Psoas muscle (tissue), 7 donors: ENCODE measurements at regions not wholly inside any gene's neighbourhood (a gene's known extent, or its start where the extent isn't known, plus 50 kb on each side); places are given as distances from the start of the nearest gene placed in this dataset.
"Not testable (repeated sequence)": the region's sequence is repeated elsewhere in the genome, so short reads cannot be mapped to it uniquely, and the experiment has no call there.

Source experiments
- ATAC-seq, 4 donors: fragments of 200-7000 bp; cut with Tn5 transposase; one replicate each; pipeline ENCODE4 v1.9.1; 2020; ENCODE audit warnings: moderate library complexity in 3 of 4, mild to moderate bottlenecking in 2 of 4
- DNase-seq, 2 donors: peaks; one replicate each; pipeline ENCODE4 v3.0.0-alpha.2; 2020
- H3K27ac ChIP-seq: fragments of 200-600 bp; one replicate; pipeline ENCODE4 v1.8.0; 2022
- H3K27me3 ChIP-seq, 3 donors: fragments of 200-600 bp in 1 of 3; one replicate each; pipeline versions ENCODE4 v1.6.1 to v1.8.0; 2013 to 2022; ENCODE audit warnings: low read length in 2 of 3, mild to moderate bottlenecking in 2 of 3, moderate library complexity in 1 of 3; ENCODE audit not compliant: insufficient read depth in 3 of 3
- H3K36me3 ChIP-seq, 2 donors: fragments of 200-600 bp in 1 of 2; one replicate each; pipeline versions ENCODE4 v1.6.1 to v1.8.0; 2013 to 2022; ENCODE audit warnings: low read depth in 1 of 2, mild to moderate bottlenecking in 1 of 2, moderate library complexity in 1 of 2; ENCODE audit not compliant: insufficient read depth in 1 of 2
- H3K4me1 ChIP-seq: fragments of 200-600 bp; one replicate; pipeline ENCODE4 v1.8.0; 2022
- H3K4me3 ChIP-seq: fragments of 200-600 bp; one replicate; pipeline ENCODE4 v1.8.0; 2022; ENCODE audit warnings: mild to moderate bottlenecking
- H3K9me3 ChIP-seq: fragments of 200-600 bp; one replicate; pipeline ENCODE4 v1.8.0; 2022
- CTCF ChIP-seq: fragments of 200-600 bp; IDR thresholded peaks from one replicate; pipeline ENCODE4 v1.8.0; 2022; ENCODE audit warnings: antibody characterized with exemption
- WGBS, 3 donors: extraction: QIAGEN DNeasy Blood & Tissue Kit; methylation state at CpG; one replicate each; pipeline versions ENCODE4 v1.1.6 to v1.1.7; 2013; 5-methylcytosine and 5-hydroxymethylcytosine counted together
- intact Hi-C, 2 donors: fragments of 100-400 bp; cut with DNase I; formaldehyde crosslinking; loops; one replicate each; pipeline versions ENCODE4 v1.11.0 to v1.14.2; 2022
- donor health status: healthy with polysubstance abuse.
- donor health status: DM: no; HTN: no; CAD: no; lungs with moderate emphysema.
- donor health status: Bipolar disorder and iron deficiency.
- donor health status: healthy.
- donor health status: DM: yes; HTN: yes; CAD: no.
- donor health status: DM: no; HTN: no; CAD: no.
- donor health status: DM: yes; HTN: yes; CAD: no.

GRCh38 chr11:97078443-97078842 is 688.6 kb downstream of the JRKL start:
- no peaks in the 10 kb centered on the region for H3K36me3 ChIP-seq
- H3K4me1 ChIP-seq = no peaks in the 10 kb centered on the region
- no peak for TF ChIP-seq CTCF
- ATAC-seq (no peak), DNase-seq (no peak)
- no peaks in the 10 kb centered on the region for H3K27me3 ChIP-seq
- 46 to 54% (median 49%) methylated on average over 2 of the region's 2 CpGs for WGBS, 3 donors
- H3K4me3 ChIP-seq = no peak overlapping the region
- H3K27ac ChIP-seq = no peak overlapping the region
- intact Hi-C loops = no loop called here
- no peaks in the 10 kb centered on the region for H3K9me3 ChIP-seq

GRCh38 chr11:97079244-97079643 is 689.4 kb downstream of the JRKL start:
- DNase-seq = no peak
- no peaks in the 10 kb centered on the region for H3K9me3 ChIP-seq
- no peak overlapping the region for H3K4me3 ChIP-seq
- no peak overlapping the region for H3K27ac ChIP-seq
- H3K27me3 ChIP-seq = no peaks in the 10 kb centered on the region
- no peaks in the 10 kb centered on the region for H3K4me1 ChIP-seq
- intact Hi-C loops = no loop called here
- no peaks in the 10 kb centered on the region for H3K36me3 ChIP-seq
- TF ChIP-seq CTCF = no peak
- ATAC-seq = no peak

- no peaks in the 10 kb centered on the region for H3K27me3 ChIP-seq
- no peak overlapping the region for H3K27ac ChIP-seq
- H3K4me1 ChIP-seq = no peaks in the 10 kb centered on the region
- ATAC-seq (no peak), DNase-seq (no peak)
- intact Hi-C loops = no loop called here
- no peaks in the 10 kb centered on the region for H3K36me3 ChIP-seq
- WGBS, 3 donors = 67 to 77% (median 74%) methylated on average over 2 of the region's 2 CpGs
- no peak for TF ChIP-seq CTCF
- no peak overlapping the region for H3K4me3 ChIP-seq
- no peaks in the 10 kb centered on the region for H3K9me3 ChIP-seq
These were observed 697.6 kb downstream of the JRKL start for GRCh38 chr11:97087419-97087818.

DNA sequence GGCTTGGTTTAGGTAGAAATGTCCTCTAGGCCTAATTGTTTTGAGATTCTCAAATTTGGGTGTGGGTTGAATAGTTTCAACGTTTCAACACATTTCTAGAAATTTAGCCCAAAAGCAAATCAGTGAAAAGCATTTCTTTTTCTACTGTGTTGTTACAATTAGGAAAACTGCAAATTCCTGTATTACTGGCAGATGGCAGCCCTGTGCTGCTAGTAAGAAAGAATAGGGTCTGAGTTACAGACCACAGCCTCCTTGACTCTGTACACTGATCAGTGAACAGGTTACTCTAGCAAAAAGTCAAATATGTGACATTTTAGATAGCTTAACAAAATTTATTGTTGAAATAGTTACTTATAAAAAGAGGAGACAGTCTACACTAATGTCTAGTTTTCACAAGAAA is 703.0 kb downstream of the JRKL start:
- no peaks in the 10 kb centered on the region for H3K36me3 ChIP-seq
- H3K27me3 ChIP-seq = no peaks in the 10 kb centered on the region
- WGBS, 3 donors = 46 to 62% (median 58%) methylated on average over 1 of the region's 1 CpG
- H3K27ac ChIP-seq = no peak overlapping the region
- H3K9me3 ChIP-seq = no peaks in the 10 kb centered on the region
- ATAC-seq (no peak), DNase-seq (no peak)
- no peak overlapping the region for H3K4me3 ChIP-seq
- no peak for TF ChIP-seq CTCF
- intact Hi-C loops = no loop called here
- no peaks in the 10 kb centered on the region for H3K4me1 ChIP-seq

GRCh38 chr11:97102180-97102579 is 712.4 kb downstream of the JRKL start:
- DNase-seq, intact Hi-C loops, H3K36me3 ChIP-seq, H3K27ac ChIP-seq, ATAC-seq, H3K4me3 ChIP-seq, H3K9me3 ChIP-seq, H3K4me1 ChIP-seq, H3K27me3 ChIP-seq: not testable (repeated sequence)
- 94 to 100% (median 94%) methylated on average over 2 of the region's 3 CpGs for WGBS, 3 donors
